HG02610 (cell line): ENCODE measurements at regions not wholly inside any gene's neighbourhood (a gene's known extent, or its start where the extent isn't known, plus 50 kb on each side); places are given as distances from the start of the nearest gene placed in this dataset.

Experiments
- ATAC-seq: cut with Tn5 transposase; IDR thresholded peaks from one replicate; pipeline ENCODE4 v1.9.1; 2021; ENCODE audit warnings: mild to moderate bottlenecking, moderate library complexity; ENCODE audit not compliant: unreplicated experiment

DNA sequence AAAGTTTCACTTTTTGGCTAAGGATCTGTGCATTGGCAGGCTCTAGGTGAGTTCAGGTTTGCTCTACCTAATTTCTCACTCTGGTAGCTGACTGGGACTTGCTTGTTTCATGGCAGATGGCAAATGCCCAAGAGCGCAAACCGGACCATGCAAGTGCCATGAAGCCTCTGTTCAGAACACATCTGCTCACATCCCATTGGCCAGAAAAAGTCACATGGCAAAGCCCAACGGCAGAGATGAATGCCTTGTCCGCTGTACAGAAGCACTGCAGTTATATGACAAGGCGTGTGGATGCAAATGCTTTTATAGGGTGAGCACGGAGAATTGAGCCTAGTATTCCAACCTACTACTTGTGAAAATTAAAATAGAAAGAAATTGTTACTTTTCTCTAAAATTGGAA lies 202.2 kb upstream of the HMGA2 start:
- ATAC-seq, result no peak

DNA sequence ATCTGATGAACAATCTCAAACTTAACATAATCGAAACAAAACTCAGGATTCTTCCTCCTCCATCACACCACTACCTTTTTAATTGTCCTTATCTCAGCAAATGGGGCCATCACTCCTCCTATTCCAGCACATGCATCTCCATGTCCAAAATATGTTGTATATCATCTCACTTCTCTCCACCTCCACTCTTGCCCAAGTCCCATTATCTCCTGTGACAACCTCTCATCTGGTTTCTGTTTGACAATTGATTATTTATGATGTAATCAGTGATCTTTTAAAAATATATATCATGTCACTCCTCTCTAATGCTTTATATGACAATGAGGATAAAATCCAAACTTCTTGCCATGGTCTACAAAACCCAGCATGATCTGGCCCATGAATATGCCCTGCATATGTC lies 200.8 kb upstream of the HMGA2 start:
- no peak for ATAC-seq

GRCh38 chr12:65624554-65625086 lies 199.7 kb upstream of the HMGA2 start:
- no peak for ATAC-seq

DNA sequence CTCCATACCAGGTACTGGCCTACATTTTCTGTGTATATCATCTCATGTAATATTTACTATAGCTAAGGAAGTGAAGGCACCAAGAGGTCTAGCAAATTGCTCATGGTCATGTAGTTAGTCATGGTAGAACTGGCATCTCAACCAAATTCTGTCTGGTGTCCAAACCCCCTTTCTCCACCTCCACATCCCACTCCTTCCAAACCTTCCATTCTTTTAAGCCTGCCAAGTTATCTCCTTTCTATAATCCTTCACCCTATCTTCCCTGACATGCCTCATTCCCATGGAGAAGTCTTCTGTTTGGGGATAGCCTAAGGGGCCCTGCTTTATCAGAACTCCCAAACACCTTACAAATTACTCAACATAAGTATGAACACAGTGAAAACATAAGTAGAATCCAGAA lies 196.2 kb upstream of the HMGA2 start:
- no peak for ATAC-seq

DNA sequence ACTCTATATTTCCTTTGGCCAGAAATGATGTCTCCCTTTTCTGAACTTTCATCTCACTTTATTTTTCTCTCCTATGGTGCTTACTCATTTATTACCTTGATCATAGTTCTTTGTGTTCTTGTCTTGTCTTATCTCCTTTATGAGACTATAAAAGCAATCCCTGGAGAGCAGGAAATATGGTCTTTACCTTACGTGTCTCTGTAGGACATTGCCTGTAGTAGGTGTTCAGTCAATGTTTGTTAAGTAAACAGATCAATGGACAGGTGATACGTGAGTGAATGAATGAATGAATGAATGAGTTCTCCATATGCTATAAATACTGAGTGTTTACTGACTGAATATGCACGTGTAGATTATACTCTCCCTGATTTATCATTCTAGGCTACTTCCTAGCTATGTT lies 193.7 kb upstream of the HMGA2 start:
- no peak for ATAC-seq

GRCh38 chr12:65631621-65632111 lies 192.6 kb upstream of the HMGA2 start:
- ATAC-seq, result no peak

DNA sequence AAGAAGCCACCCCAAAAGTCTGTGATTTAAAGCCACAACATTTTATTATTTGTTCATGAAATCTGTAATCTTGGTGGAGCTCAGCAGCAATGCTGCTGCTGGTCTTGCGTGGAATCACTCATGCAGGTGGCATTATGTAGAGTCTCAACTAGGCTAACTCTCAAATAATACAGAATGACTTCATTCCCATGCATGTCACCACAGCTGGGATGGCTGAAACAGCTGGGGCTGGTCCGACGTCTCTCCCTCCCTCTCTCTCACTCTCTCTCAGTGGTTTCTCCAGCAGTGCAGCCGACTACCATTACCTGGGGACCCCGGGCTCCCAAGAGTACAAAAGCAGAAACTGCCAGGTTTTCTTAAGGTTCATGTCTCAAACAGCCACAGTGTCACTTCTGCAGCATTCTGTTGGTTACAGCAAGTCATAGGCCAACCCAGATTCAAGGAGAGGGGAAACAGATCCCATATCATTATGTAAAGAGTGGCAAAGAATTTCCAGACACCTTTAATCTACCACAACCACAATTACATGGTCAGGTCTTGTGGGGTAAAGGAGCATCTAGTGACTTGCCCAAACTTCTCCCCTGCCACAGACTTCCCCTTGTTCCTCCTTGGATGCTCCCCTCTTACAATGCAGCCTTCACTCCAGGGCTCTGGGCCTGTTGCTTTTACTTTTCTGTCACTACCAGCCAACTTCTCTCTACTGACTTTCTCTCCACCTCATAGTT lies 192.0 kb upstream of the HMGA2 start:
- ATAC-seq, result no peak

DNA sequence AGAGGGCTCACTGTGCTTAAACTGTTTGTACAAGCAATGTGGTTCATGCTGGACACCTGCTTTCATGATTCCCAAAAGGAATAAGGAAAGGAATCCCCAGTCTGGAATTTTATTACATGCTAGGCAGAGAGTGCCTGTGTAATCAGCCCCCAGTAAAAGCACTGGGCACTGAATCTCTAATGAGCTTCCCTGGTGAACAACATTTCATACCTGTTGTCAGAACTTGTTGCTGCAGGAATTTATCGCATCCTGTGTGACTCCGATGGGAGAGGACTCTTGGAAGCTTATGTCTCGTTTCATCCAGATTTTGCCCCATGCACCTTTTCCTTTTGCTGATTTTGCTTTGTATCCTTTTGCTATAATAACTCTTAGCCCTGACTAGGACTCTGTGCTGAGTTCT lies 190.2 kb upstream of the HMGA2 start:
- no peak for ATAC-seq

DNA sequence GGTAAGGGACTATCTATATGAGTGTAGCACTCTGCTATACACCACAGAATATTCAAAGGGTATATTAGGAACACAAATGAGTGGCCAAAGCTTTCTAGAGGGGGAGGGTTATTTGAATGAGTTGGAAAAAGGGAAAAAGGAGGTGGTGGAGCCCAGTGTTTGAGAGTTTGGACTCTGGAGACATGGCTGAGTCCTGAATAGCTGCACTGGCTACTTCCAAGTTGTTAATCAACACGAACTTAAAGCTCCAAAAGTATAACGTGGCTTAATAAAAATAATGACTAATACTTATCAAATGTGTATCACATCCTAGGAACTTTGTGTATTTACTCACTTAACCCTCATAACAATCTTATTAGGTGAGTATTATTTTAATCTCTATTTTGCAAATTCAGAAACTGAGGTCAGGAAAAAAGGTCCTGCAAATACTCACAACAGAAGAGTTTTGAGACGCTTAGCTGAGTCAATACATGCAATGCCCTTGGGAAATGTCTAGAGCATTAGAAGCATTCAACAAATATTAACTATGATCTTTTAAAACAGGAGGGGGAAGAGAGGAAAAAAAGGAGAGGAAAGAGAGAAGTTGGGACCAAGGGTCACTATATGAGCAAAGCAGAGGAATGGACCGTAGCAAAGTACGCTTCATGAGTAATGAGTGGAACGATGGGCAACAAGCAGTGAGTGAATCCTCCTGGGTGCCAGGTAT lies 189.5 kb upstream of the HMGA2 start:
- no peak for ATAC-seq

- no peak for ATAC-seq
These were observed 187.8 kb upstream of the HMGA2 start for GRCh38 chr12:65636436-65636835.

DNA sequence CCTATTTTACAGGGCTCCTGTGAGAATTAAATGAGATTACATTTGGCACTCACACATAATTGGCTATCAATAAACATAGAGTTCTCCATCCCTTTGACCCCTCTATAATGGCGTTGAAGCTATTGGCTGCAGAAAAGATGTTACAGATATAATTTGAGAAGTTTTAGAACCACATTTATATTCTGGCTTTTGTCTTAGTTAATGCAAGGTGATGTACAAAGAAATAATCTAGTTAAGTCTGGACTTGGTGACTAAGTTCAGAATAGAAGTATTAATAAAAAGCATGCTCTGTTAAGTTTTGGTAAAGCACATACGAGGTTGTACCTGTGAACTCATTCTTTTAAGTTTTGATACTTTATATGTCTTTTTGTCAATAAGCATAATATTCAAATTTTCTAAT lies 187.1 kb upstream of the HMGA2 start:
- no peak for ATAC-seq

- no peak for ATAC-seq
These were observed 186.5 kb upstream of the HMGA2 start for GRCh38 chr12:65637774-65638173.

DNA sequence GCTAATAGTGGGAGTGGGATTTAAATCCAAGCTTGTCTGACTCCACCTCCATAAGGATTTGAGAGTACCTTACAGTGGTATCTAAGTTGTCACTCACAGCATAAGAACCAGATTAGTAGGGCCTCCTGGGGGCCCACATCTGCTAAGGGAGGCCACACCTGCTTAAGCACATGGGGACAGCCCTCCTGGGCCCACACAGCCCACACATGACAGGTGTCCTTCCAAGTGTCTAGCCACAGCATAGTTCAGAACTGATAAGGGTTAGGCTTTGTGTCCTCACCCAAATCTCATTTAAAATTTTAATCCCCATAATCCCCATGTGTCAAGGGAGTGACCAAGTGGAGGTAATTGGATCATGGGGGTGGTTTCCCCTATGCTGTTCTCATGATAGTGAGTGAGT lies 186.0 kb upstream of the HMGA2 start:
- no peak for ATAC-seq

GRCh38 chr12:65640489-65640901 lies 183.8 kb upstream of the HMGA2 start:
- ATAC-seq, result no peak

GRCh38 chr12:65642061-65642661 lies 182.1 kb upstream of the HMGA2 start:
- no peak for ATAC-seq

DNA sequence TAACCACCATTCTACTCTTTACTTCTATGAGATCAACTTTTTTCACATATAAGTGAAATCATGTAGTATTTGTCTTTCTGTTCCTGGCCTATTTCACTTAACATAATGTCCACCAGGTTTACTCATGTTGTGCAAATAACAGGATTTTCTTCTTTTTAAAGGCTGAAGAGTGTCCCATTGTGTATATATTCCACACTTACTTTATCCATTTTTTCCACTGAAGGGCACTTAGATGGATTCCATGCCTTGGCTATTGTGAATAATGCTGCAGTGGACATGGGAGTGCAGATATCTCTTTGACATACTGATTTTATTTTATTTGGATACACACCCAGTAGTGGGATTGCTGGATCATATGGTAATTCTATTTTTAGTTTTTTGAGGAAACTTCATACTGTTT lies 181.1 kb upstream of the HMGA2 start:
- no peak for ATAC-seq

DNA sequence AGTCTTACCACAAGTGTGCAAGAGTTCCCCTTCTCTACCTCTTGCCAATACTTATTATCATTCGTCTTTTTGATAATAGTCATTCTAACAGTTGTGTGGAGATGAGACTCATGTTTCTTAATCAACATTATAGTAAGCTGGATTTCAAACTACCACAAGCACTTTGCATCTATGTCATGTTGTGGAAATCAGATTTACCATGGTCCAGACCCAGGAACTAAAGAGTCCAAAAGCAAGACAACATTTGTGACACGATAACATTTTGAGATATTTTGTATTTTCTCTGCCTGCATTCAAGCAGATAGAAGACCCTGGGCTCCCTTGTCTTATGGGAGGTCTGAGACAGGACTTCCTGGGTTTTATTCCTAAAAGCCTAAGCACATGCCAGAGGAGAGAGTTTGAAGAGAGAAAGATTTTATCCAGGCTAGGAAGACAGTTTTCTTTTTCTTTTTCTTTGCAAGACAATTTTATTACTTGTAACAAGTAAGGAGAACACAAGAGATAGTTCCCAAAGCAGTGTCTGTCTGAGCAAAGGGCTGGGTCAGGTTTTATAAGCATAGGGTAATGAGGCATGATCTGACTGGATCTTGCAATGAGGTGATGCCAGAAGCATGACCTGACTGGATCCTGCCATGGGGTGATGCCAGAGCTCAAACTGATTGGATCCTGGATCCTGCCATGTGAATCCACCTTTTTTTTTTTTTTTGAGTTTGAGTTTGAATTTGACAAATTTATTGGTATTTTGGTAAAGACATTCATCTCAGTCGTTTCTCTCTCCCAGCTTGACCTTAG lies 180.5 kb upstream of the HMGA2 start:
- ATAC-seq, result no peak

GRCh38 chr12:65646127-65646643 lies 178.1 kb upstream of the HMGA2 start:
- no peak for ATAC-seq

DNA sequence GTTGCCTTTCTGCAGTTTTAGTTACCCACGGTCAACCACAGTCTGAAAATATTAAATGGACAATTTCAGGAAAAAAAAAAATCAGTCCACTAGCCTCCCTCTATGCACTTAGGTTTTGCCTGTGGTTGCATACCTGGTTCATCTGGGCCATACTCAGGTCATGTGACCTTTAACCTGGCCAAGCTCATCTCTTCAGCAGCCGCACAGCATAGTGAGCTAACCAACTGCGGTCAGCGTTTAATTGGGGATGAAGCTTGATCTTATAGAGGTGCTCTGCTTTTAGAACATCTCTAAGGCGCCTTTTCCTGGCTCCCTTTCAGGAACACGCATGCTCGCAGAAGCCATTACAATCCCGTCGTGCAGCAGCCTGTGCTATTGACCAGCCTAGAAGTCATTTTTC lies 177.2 kb upstream of the HMGA2 start:
- no peak for ATAC-seq

DNA sequence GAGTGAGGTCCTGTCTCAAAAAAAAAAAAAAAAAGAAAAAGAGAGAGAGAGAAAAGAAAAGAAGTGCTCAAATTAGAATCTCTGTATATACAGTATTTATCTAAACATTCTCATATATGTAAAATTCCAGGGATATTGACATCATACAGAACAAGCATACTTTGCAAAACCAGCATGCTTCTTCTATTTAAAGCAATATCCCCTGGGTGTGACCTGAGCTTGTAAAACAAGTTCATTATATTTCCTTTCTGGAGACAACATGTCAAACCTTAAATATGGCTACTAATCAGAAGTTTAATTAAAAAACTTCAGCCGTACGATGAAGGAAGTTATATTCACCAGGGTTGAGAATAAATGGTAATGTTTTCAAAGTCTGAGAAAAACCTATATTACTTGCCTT lies 175.8 kb upstream of the HMGA2 start:
- ATAC-seq, result no peak

- ATAC-seq, result no peak
These were observed 175.2 kb upstream of the HMGA2 start for GRCh38 chr12:65649126-65649525.
